DOHH2 (cell line): ENCODE measurements at regions not wholly inside any gene's neighbourhood (a gene's known extent, or its start where the extent isn't known, plus 50 kb on each side); places are given as distances from the start of the nearest gene placed in this dataset.

Source experiments
- CTCF ChIP-seq: fragments of 200-600 bp; sonication (generic); IDR thresholded peaks from one replicate; pipeline ENCODE4 v1.5.1; 2014; ENCODE audit warnings: antibody characterized with exemption, mild to moderate bottlenecking, low read depth, low read length; ENCODE audit not compliant: poor library complexity, severe bottlenecking
- EZH2phosphoT487 ChIP-seq: fragments of 200-600 bp; sonication (generic); IDR thresholded peaks from 2 replicates; pipeline ENCODE4 v1.6.1; 2017; ENCODE audit warnings: borderline replicate concordance, mild to moderate bottlenecking, antibody characterized with exemption, low read length, moderate library complexity, mixed read lengths

DNA sequence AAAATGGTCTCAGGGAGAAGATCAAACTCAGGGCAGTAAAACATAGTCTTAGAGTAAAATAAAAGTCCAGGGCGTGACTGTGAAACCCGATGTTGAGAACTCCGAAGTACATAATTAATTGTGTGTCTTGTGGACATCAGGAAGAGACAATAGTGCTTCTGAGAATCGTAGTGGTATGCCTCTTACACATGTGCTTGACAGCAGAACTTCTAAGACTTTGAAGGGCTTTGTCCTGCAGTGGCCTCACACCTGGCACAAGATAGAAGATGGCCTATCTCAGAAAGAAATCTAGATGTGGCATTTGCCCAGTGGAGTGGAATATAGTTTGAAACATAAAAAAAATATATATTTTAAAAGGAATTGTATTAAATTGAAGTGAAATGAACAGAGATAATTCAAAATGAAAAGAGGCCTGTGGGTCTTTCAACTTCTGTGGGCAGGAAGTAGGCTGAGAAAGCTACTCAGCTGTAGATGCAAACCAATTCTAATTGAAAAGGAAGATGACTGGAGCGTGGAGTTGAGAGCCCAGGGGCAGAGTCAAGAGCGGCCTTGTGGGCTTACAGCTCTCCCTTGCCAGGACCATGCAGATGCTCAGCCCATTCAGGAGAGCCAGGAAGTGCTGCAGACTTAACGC lies 468.4 kb downstream of the KDM4C start:
- TF ChIP-seq CTCF, result no peak
- TF ChIP-seq EZH2phosphoT487, result no peak
